Hepatic stellate cell (primary cell): ENCODE measurements at regions not wholly inside any gene's neighbourhood (a gene's known extent, or its start where the extent isn't known, plus 50 kb on each side); places are given as distances from the start of the nearest gene placed in this dataset.
"Not testable (repeated sequence)": the region's sequence is repeated elsewhere in the genome, so short reads cannot be mapped to it uniquely, and the experiment has no call there.

ENCODE experiments used
- DNase-seq: peaks from one replicate; pipeline ENCODE4 v3.0.0; 2011; ENCODE audit warnings: low spot score

GRCh38 chr1:199533361-199533760 is 494.1 kb upstream of the NR5A2 start:
- not testable (repeated sequence) for DNase-seq

GRCh38 chr1:199545780-199546179 is 481.7 kb upstream of the NR5A2 start:
- no peak for DNase-seq

- no peak for DNase-seq
Observed at GRCh38 chr1:199546323-199546722, 481.2 kb upstream of the NR5A2 start.

- no peak for DNase-seq
Observed at GRCh38 chr1:199549421-199549820, 478.1 kb upstream of the NR5A2 start.

- no peak for DNase-seq
Observed at GRCh38 chr1:199550199-199551065, 477.1 kb upstream of the NR5A2 start.

- DNase-seq = peak; percentile 17
Observed at GRCh38 chr1:199551967-199552565, 475.4 kb upstream of the NR5A2 start.

- DNase-seq = no peak
Observed at GRCh38 chr1:199553104-199553503, 474.4 kb upstream of the NR5A2 start.

- DNase-seq = no peak
Observed at GRCh38 chr1:199561334-199561733, 466.2 kb upstream of the NR5A2 start.

GRCh38 chr1:199573047-199573446 is 454.5 kb upstream of the NR5A2 start:
- DNase-seq = no peak

GRCh38 chr1:199574950-199575349 is 452.6 kb upstream of the NR5A2 start:
- no peak for DNase-seq

- DNase-seq = no peak
Observed at GRCh38 chr1:199580300-199580699, 447.2 kb upstream of the NR5A2 start.

GRCh38 chr1:199585392-199585791 is 442.1 kb upstream of the NR5A2 start:
- no peak for DNase-seq

GRCh38 chr1:199590708-199591107 is 436.8 kb upstream of the NR5A2 start:
- no peak for DNase-seq

- no peak for DNase-seq
Observed at GRCh38 chr1:199591468-199591867, 436.0 kb upstream of the NR5A2 start.

- DNase-seq = no peak
Observed at GRCh38 chr1:199593475-199593874, 434.0 kb upstream of the NR5A2 start.

- DNase-seq = not testable (repeated sequence)
Observed at GRCh38 chr1:199596448-199596847, 431.1 kb upstream of the NR5A2 start.

- no peak for DNase-seq
Observed at GRCh38 chr1:199597152-199597551, 430.4 kb upstream of the NR5A2 start.

GRCh38 chr1:199608414-199608813 is 419.1 kb upstream of the NR5A2 start:
- no peak for DNase-seq

- DNase-seq = no peak
Observed at GRCh38 chr1:199612976-199613774, 414.3 kb upstream of the NR5A2 start.

- DNase-seq = no peak
Observed at GRCh38 chr1:199616947-199617346, 410.6 kb upstream of the NR5A2 start.

GRCh38 chr1:199619223-199619622 is 408.3 kb upstream of the NR5A2 start:
- DNase-seq = no peak

GRCh38 chr1:199626228-199626627 is 401.3 kb upstream of the NR5A2 start:
- not testable (repeated sequence) for DNase-seq

GRCh38 chr1:199629624-199630023 is 397.9 kb upstream of the NR5A2 start:
- no peak for DNase-seq
